ENCODE measurements at regions not wholly inside any gene's neighbourhood (a gene's known extent, or its start where the extent isn't known, plus 50 kb on each side); places are given as distances from the start of the nearest gene placed in this dataset.

- TF ChIP-seq, protein P1, sequence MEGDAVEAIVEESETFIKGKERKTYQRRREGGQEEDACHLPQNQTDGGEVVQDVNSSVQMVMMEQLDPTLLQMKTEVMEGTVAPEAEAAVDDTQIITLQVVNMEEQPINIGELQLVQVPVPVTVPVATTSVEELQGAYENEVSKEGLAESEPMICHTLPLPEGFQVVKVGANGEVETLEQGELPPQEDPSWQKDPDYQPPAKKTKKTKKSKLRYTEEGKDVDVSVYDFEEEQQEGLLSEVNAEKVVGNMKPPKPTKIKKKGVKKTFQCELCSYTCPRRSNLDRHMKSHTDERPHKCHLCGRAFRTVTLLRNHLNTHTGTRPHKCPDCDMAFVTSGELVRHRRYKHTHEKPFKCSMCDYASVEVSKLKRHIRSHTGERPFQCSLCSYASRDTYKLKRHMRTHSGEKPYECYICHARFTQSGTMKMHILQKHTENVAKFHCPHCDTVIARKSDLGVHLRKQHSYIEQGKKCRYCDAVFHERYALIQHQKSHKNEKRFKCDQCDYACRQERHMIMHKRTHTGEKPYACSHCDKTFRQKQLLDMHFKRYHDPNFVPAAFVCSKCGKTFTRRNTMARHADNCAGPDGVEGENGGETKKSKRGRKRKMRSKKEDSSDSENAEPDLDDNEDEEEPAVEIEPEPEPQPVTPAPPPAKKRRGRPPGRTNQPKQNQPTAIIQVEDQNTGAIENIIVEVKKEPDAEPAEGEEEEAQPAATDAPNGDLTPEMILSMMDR (IDR thresholded peaks at IDR 0.05): no peak
- TF ChIP-seq POLR2A (IDR thresholded peaks at IDR 0.05): no peak
Observed at GRCh38 chr5:74268297-74268696, 372.2 kb downstream of the ENC1 start.

Measured in uterus (tissue), 2 donors.